ENCODE measurements at regions not wholly inside any gene's neighbourhood (a gene's known extent, or its start where the extent isn't known, plus 50 kb on each side); places are given as distances from the start of the nearest gene placed in this dataset.

DNA sequence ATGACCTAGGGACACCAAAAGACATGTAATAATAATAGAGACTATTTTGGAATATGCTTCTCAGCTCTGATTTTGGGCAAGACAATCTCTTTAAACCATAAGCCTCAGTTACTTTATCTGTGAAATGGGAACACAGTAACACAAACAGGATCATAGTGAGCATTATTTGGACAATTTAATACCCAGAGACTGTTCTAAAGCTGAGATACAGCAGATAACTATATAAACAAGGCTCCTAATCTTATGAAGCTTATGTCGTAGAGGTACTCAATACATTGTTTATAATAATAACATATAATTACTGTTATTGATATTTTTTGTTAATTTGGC is 250.8 kb downstream of the SEC61B start:
- H4K20me1 ChIP-seq (ENCODE audit: insufficient read depth): no peaks in the 10 kb centered on the region
- no peaks in the 10 kb centered on the region for H3K36me3 ChIP-seq (replicated peaks in 1 of 2; ENCODE audit: control insufficient read depth in 1 of 2, insufficient read depth in 2 of 2, low read length in 1 of 2)
- no peaks in the 10 kb centered on the region for H3K27me3 ChIP-seq (ENCODE audit: insufficient read depth)
- H3K9me2 ChIP-seq: no peaks in the 10 kb centered on the region
- no peaks in the 10 kb centered on the region for H3K9me3 ChIP-seq
- H3K27ac ChIP-seq (ENCODE audit: low read depth in 2 of 2, low read length in 1 of 2): no peak overlapping the region; a peak in 1 of 4 replicates
- no peak overlapping the region for H3K9ac ChIP-seq
- H3K4me1 ChIP-seq (ENCODE audit: control insufficient read depth in 1 of 2, insufficient read depth in 2 of 2, low read depth in 1 of 2, low read length in 1 of 2): peaks cover 0 to 39% of the 10 kb centered on the region in 2 experiments; a peak in 2 of 4 replicates
- 77% methylated on average over 1 of the region's 1 CpG for WGBS (ENCODE audit: low lambda C conversion rate)
- ChIA-PET POLR2A (no interaction called here), CTCF (no interaction called here)
- H3K4me3 ChIP-seq (ENCODE audit: low read depth in 2 of 2, low read length in 1 of 2): no peak overlapping the region
- no peaks in the 10 kb centered on the region for H3F3A ChIP-seq (replicated peaks; ENCODE audit: insufficient read depth)
- no peak overlapping the region for H3K4me2 ChIP-seq
- no peaks in the 10 kb centered on the region for H3K79me2 ChIP-seq (ENCODE audit: insufficient read depth)
- no peak overlapping the region for H2AFZ ChIP-seq (ENCODE audit: low read depth)
- no peak for DNase-seq
- TF ChIP-seq NRF1 (IDR thresholded peaks at IDR 0.05; ENCODE audit: low read depth, low read length): no peak
- TF ChIP-seq, protein P1, sequence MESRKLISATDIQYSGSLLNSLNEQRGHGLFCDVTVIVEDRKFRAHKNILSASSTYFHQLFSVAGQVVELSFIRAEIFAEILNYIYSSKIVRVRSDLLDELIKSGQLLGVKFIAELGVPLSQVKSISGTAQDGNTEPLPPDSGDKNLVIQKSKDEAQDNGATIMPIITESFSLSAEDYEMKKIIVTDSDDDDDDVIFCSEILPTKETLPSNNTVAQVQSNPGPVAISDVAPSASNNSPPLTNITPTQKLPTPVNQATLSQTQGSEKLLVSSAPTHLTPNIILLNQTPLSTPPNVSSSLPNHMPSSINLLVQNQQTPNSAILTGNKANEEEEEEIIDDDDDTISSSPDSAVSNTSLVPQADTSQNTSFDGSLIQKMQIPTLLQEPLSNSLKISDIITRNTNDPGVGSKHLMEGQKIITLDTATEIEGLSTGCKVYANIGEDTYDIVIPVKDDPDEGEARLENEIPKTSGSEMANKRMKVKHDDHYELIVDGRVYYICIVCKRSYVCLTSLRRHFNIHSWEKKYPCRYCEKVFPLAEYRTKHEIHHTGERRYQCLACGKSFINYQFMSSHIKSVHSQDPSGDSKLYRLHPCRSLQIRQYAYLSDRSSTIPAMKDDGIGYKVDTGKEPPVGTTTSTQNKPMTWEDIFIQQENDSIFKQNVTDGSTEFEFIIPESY (IDR thresholded peaks at IDR 0.05; ENCODE audit: borderline replicate concordance, low read depth): no peak
- TF ChIP-seq, protein P2, sequence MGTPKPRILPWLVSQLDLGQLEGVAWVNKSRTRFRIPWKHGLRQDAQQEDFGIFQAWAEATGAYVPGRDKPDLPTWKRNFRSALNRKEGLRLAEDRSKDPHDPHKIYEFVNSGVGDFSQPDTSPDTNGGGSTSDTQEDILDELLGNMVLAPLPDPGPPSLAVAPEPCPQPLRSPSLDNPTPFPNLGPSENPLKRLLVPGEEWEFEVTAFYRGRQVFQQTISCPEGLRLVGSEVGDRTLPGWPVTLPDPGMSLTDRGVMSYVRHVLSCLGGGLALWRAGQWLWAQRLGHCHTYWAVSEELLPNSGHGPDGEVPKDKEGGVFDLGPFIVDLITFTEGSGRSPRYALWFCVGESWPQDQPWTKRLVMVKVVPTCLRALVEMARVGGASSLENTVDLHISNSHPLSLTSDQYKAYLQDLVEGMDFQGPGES (IDR thresholded peaks at IDR 0.05; ENCODE audit: low read depth, low read length): no peak
- TF ChIP-seq, protein P3, sequence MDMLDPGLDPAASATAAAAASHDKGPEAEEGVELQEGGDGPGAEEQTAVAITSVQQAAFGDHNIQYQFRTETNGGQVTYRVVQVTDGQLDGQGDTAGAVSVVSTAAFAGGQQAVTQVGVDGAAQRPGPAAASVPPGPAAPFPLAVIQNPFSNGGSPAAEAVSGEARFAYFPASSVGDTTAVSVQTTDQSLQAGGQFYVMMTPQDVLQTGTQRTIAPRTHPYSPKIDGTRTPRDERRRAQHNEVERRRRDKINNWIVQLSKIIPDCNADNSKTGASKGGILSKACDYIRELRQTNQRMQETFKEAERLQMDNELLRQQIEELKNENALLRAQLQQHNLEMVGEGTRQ (IDR thresholded peaks at IDR 0.05; ENCODE audit: borderline replicate concordance, low read depth, low read length): no peak
- no peak for TF ChIP-seq EP300 (IDR thresholded peaks at IDR 0.05; ENCODE audit: borderline replicate concordance in 1 of 2, low read depth in 1 of 2, low read length in 1 of 2)
- TF ChIP-seq RFX5 (IDR thresholded peaks at IDR 0.05; ENCODE audit: low read length): no peak
- TF ChIP-seq RAD21 (IDR thresholded peaks at IDR 0.05; ENCODE audit: low read length): no peak
- TF ChIP-seq SMC3 (IDR thresholded peaks at IDR 0.05; ENCODE audit: low read depth, low read length): no peak
- TF ChIP-seq RCOR1 (IDR thresholded peaks at IDR 0.05; ENCODE audit: low read length): no peak
- TF ChIP-seq MXI1 (IDR thresholded peaks at IDR 0.05; ENCODE audit: low read depth, low read length): no peak
- TF ChIP-seq, protein P4, sequence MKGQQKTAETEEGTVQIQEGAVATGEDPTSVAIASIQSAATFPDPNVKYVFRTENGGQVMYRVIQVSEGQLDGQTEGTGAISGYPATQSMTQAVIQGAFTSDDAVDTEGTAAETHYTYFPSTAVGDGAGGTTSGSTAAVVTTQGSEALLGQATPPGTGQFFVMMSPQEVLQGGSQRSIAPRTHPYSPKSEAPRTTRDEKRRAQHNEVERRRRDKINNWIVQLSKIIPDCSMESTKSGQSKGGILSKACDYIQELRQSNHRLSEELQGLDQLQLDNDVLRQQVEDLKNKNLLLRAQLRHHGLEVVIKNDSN (IDR thresholded peaks at IDR 0.05; ENCODE audit: borderline replicate concordance, low read depth): no peak

DNA sequence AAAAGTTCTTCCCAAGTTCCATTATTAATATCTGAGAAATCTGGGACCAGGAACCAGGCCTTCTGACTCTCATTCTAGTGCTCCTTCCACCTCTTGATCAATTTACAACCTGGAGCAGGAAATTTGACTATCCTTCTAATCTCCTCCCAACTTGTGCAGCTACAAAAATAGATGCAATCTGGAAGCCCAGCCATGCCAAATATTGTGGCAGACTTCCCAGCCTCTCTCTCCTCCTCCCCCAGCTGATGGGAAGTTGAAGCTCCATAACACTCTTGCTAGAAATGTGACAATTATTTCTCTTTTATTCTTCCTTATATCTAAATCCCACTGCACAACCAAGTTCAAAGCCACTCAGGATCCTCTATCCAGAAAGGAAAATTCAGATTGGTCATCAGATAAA is 252.1 kb downstream of the SEC61B start:
- H3K9me3 ChIP-seq: no peaks in the 10 kb centered on the region
- TF ChIP-seq SIN3A (IDR thresholded peaks at IDR 0.05; ENCODE audit: borderline replicate concordance, low read depth, low read length) (no peak), NRF1 (IDR thresholded peaks at IDR 0.05; ENCODE audit: low read depth, low read length) (no peak), TAF1 (IDR thresholded peaks at IDR 0.05; ENCODE audit: borderline replicate concordance, low read depth, low read length) (no peak), GABPA (IDR thresholded peaks at IDR 0.05; ENCODE audit: low read depth) (no peak), RFX5 (IDR thresholded peaks at IDR 0.05; ENCODE audit: low read length) (no peak), FOSL2 (IDR thresholded peaks at IDR 0.05; ENCODE audit: borderline replicate concordance, low read depth) (no peak)
- TF ChIP-seq, protein P3 (IDR thresholded peaks at IDR 0.05; ENCODE audit: borderline replicate concordance, low read depth, low read length): no peak
- H4K20me1 ChIP-seq (ENCODE audit: insufficient read depth): no peaks in the 10 kb centered on the region
- ChIA-PET CTCF (interaction anchor here (0.6 to 1.3 kb wide), 4 partner anchors 9 to 290 kb away, joined by 3 to 6 read pairs (median 3); no protein-coding TSS in a partner anchor), POLR2A (no interaction called here)
- no peak overlapping the region for H3K4me2 ChIP-seq
- H3K79me2 ChIP-seq (ENCODE audit: insufficient read depth): no peaks in the 10 kb centered on the region
- H3K36me3 ChIP-seq (replicated peaks in 1 of 2; ENCODE audit: control insufficient read depth in 1 of 2, insufficient read depth in 2 of 2, low read length in 1 of 2): no peaks in the 10 kb centered on the region
- no peak for DNase-seq
- H3K4me3 ChIP-seq (ENCODE audit: low read depth in 2 of 2, low read length in 1 of 2): no peak overlapping the region
- no peaks in the 10 kb centered on the region for H3F3A ChIP-seq (replicated peaks; ENCODE audit: insufficient read depth)
- no peak overlapping the region for H2AFZ ChIP-seq (ENCODE audit: low read depth)
- no peaks in the 10 kb centered on the region for H3K9me2 ChIP-seq
- no peaks in the 10 kb centered on the region for H3K27me3 ChIP-seq (ENCODE audit: insufficient read depth)
- peak overlapping the region in 1 of 2 experiments; percentile 56; a peak in 2 of 4 replicates for H3K27ac ChIP-seq (ENCODE audit: low read depth in 2 of 2, low read length in 1 of 2)
- peaks cover 0 to 49% of the 10 kb centered on the region in 2 experiments; a peak in 2 of 4 replicates for H3K4me1 ChIP-seq (ENCODE audit: control insufficient read depth in 1 of 2, insufficient read depth in 2 of 2, low read depth in 1 of 2, low read length in 1 of 2)
- no peak overlapping the region for H3K9ac ChIP-seq
